IPS-11a (cell line): ENCODE measurements at regions not wholly inside any gene's neighbourhood (a gene's known extent, or its start where the extent isn't known, plus 50 kb on each side); places are given as distances from the start of the nearest gene placed in this dataset.

Experiments used
- H3K4me3 ChIP-seq: one replicate; pipeline ENCODE4 v1.5.1; 2013; ENCODE audit warnings: low read depth, low read length, control low read depth

DNA sequence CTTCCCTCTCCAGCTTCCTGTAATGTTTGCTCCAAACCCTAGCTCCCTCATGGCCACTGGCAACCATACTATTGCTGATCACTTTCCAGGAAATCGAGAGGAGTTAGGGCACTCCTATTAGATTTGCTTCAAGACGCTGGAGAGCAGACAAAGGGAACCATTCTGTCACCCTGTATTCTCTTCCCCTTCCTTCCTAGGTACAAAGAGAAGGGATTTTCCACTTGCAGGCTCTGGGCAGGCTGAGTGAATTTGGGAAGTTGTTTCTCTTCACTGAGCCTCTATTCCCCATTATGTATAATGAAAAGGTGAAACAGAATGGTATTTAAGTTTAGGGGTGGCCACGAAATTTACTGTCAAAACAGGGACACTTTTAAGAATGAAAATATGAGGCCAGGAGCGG lies 99.4 kb upstream of the LPP start:
- no peak overlapping the region for H3K4me3 ChIP-seq

DNA sequence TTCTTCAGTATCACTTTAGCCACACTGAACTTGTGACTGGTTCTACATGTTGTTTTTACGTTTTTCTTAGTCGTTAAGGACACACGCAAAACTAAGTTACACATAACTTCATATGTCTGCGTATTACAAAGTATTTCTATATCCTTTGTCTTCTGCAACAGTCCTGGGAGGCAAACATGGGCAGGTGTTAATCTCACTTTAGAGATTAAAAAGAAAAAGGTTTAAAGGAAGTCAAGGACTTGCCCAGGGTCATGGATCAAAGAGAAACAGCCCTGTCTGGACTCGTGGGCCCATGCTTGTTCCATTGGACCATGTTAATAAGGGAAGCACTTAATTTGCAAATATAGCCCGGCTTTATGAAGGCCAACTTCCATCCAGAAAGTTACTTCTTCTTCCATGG lies 98.6 kb upstream of the LPP start:
- H3K4me3 ChIP-seq, result no peak overlapping the region

DNA sequence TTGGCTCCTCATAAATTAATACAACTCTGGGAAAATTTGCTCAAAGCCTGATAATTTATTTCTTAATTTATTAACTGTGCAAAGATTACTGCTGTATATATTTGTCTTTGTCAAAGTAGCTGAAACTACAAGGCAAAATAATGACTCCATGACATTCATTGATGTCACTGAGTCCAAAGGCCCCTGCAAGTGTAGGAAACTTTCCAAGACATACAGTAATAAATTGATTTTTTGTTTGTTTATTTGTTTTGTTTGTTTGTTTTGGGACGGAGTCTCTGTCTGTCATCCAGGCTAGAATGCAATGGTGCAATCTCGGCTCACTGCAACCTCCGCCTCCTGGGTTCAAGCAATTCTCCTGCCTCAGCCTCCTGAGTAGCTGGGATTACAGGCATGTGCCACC lies 96.8 kb upstream of the LPP start:
- H3K4me3 ChIP-seq, result no peak overlapping the region

DNA sequence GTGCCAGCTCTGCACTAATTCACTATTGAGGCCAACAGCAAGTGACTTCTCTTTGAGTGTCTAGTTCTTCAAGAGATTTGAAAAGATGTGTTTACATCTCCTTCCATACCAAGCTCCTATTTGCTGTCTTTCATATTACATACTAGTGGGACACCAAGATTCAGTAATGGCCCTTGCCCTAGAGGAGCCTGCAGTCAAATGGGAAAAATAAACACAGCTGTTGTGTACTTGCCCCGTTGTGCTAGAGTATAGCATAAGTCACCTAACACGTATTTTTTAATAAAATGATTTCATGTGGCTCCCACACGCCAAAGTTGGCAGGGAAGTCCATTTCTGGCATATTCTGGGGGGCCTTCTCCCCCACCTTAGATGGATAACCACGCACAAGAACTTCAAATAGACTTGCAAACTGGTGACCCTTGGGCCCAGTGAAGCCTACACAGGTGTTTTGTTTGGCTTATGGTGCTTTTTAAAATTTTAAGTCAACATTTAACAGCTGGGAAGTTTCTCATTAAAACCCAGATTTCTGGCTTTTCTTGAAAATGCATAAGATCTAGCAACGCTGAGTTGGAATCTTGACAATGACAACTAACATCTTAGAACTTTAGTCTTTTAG lies 95.3 kb upstream of the LPP start:
- no peak overlapping the region for H3K4me3 ChIP-seq

DNA sequence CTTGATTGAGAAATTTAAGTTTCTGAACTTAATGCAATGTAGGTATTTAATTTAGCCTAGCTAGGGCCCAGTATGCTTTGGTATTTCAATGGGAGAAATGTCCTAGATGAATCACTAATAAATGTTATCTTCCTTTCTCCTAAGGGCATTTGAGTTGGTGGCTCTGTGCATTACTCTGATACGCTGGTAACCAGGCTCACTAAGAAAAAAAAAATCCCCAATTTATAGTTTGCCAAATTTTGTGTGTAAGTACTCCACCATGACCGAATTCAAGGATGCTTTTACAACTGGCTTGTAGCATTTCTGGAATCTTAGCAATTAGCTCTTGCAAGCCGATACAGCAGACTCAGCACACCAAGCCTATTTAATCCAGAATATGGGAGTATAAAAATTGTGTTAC lies 94.6 kb upstream of the LPP start:
- H3K4me3 ChIP-seq, result no peak overlapping the region

DNA sequence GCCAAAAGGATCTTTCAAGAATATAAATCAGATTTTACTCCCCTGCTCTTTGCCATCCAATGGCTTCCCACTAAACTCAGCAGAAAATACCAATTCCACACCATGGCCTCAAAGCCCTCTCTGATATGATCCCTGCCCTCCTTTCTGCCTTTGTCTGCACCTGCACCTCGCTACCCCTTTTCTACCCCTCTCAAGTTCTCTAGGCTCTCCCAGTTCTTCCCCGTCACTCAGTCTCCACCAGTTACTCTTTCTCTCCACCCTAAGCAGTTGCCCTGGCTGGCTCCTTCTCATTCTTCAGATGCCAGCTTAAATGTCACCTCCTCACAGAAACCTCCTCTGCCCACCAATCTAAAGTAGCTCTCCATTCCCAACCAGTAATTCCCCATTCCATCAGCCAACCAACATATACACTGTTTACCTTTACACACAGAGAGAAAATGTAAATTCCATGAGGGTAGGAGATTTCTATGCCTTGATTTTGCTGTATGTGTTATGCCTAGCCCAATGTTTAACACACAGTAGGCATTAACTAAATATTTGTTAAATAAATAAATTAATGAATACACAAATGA lies 93.6 kb upstream of the LPP start:
- H3K4me3 ChIP-seq, result no peak overlapping the region

DNA sequence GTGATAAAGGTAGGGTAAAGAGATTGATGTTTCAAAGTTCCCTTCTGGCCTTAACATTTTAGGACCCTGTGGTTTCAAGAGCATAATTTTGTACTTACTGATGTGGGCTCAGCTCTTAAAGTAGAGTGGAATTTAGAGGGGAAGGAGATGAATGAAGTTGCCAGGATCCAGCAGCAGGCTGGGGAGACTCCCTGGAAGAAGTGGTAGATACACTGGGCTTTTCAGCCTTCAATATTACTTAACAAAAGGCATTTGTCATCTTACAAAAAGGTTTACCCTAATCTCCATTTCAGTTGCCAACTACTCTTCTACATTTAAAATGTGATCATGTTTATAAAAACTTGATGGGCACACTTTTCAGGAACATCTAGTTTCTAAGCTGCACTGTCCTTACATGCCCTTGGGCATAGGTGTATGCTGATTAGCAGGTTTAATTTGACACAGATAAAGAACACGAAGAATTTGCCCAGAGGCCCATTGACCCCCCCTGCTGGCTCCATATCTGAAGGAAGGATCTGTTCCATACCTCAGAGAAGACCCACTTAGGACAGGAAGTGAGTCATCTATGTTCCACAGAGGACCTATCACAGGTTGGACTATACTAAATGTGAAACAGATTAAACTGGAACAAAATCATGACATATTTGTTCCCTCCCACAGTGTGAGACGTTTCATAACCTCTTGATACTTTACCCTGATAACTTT lies 93.0 kb upstream of the LPP start:
- H3K4me3 ChIP-seq, result no peak overlapping the region

DNA sequence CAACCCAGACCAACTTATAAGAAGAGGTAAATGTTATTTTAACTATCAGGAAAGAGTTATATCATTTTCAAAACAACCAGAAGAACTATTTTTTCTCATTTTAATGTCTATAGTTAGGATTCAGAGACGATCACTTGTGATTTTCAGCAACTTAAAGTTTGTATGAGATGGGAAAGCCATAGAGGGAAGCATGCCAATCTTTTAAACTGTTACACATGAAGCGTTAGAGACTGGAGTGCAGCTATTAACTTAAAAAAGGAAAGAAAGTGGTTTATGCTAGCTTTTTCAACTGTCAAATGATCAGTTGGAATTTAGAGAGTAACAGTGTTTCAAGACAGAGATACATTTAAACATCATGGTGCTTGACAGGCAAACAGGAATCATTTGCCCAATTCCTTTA lies 91.7 kb upstream of the LPP start:
- H3K4me3 ChIP-seq, result no peak overlapping the region

DNA sequence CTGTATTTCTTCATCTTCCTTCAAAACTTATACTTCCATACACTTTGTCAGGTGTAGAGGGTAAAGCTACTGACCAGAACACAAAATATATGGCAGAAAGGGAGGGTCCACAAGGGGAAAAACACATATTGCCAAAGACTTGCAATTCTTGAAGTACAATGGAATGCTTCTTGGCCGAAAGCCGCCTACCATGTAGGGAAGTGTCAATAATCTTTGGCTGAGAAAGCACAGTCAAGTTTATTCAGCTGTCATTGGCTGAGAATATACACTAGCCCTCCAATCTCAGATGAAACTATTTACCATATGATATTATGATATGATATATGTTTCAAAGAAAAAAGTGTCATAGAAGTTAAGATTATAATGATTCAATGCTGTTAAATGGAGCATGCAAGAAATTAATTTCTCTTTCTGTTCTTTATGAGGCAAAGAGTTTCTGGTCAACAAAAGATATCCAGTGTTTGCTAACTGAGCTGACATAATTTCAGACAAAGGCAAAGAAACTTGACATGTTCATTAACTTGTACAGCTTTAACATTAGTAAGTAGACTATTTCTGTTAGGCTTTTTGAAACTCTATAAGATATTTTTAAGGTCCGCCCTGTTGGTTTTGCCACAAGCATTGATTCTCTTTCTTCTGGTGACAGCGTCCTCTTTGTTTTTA lies 89.0 kb upstream of the LPP start:
- no peak overlapping the region for H3K4me3 ChIP-seq

DNA sequence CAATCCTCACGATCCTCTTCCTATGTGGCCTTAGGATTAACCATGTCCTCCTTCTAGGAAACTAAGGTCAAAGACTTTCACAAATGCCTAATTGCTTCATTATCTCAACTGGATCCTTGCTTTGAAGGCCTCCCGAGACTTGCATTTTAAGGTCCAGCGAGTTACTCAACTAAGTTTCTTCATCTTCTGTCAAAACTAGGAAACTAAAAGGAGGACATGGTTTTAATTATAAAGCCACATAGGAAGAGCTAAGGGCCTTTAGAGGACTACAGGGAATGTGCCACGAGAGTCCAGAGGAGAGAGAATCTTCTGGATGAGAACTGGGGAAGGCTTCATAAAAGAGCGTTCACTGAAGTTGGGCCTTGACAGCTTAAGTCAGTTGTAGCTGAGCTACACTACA lies 87.8 kb upstream of the LPP start:
- no peak overlapping the region for H3K4me3 ChIP-seq

DNA sequence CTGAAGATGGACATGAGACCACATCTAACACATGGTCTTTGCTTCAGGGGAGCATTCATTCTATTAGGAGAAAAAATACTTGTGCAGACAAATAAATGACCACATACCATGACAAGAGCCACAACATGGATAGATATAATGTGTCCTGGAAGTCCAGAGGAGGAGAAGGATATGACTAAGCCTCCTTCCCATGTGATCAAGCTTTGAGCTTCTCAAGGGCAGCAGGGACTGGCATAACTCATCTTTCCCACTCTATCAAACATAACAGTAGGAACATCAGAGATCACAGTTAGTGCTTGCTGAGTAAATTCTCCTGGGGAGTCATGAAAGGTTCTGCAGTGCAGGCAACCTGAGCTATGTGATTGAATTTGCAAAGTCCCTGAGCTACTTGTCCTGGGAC lies 86.0 kb upstream of the LPP start:
- H3K4me3 ChIP-seq, result no peak overlapping the region

DNA sequence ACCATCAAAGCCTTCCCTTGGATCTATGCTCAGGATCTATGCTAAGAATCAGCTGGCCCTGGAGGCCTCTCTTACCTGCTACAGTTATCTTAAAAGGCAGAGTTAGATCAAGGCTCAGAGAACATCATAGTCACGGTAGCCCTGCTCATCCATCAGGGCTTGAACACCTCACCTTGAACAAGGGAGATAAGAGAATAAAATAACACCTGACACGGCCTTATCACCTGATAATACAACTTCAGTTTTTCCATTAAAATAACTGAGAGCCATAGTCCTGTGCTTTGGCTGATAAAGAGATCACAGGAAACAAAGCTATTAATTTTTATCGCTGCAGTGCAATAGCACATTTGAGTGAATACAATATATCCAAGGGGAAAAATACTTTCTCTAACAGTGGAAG lies 85.6 kb upstream of the LPP start:
- H3K4me3 ChIP-seq, result no peak overlapping the region

DNA sequence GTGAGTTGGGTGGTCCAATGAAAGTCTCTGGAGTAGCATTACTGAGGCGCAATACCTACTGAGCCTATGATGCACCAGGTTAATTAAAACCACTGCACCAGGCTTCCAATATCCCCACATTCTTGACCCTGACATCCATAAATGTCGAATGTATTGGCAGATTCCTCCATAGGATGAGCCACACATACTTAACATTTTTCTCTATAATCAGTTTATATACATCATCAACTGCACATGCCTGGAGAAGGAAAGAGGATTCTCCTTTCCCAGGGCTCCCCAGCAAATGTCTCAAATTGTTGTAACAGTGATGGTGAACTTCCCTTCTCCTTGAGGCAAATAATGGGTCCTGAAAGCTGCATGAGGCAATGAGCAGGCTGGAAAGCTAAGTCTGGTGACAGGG lies 82.3 kb upstream of the LPP start:
- no peak overlapping the region for H3K4me3 ChIP-seq

DNA sequence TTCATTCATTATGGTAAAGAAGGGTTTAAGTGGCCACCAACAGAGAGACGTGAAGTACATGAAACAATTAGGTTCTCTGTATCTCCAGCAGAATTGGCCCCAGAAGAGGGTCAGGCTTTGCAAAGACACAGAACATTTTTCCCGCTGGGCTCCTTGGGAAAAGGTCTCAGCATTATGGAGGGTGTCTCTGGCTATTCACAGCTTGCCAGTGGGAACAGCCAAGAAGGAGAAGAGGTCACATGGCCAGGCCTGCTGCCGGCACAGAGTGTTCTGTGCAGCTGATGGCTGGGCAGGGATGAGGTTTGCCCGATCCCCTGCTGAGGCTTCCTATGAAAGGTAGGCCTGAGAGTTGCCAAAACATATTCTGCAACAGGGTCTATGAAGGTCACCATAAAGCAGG lies 77.8 kb upstream of the LPP start:
- no peak overlapping the region for H3K4me3 ChIP-seq

DNA sequence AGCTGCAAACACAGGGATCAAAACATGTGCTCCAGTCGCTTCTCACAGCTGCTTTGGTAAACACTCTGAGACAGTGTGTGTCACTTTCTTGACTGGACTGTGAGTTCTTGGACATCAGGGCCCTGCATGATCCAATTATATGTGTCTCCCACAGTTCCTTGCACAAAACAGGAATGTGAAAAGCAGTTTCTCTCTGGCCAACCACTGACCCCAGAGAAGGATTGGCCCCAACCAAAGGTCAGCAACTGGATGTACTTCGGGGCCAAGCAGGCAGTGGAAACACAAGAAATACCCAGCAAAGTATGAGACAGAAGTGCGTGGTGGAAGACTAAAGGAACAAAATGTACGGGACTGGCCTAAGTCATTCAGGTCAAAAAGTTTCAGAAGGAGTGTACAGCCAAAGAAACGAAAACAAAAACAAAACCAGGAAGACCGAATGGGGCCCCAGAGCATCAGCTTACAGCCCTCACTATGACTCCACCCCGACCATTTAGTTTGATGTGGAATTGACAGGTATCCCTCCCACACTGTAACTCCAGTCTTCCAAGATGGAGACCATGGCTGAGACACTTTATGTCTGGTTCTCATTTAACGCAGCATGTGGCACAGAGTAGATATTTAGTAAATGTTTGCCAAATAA lies 76.7 kb upstream of the LPP start:
- H3K4me3 ChIP-seq, result no peak overlapping the region

DNA sequence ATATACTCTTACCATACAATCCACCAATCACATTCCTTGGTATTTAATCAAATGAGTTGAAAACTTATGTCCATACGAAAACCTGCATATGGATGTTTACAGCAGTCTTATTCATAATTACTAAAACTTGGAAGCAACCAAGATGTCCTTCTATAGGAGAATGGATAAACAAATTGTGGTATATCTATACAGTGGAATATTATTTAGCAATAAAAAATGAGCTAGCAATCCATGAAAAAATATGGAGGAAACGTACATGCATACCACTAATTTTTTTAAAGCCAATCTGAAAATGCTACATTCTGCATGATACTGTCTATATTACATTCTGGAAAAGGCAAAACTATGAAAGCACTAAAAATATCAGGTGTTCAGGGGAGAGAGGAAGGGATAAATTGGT lies 73.9 kb upstream of the LPP start:
- H3K4me3 ChIP-seq, result no peak overlapping the region

DNA sequence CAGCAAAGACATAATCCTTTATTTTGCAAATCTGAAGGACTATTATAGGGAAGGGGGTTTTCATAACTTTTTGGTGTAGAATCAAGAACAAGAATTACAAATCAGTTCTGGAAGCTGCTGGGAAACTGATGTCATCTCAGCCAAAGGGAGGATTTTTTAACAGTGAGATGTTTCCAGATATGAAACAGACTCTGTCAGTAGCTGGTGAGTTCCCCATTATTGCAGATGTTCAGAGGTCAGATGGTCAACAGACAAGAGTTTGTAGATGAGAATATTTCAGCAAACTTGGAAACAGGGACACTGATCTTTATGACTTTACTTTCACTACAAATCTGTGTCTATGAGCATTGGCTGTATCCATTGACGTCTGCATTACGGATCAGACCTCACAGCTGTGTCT lies 71.9 kb upstream of the LPP start:
- H3K4me3 ChIP-seq, result no peak overlapping the region

DNA sequence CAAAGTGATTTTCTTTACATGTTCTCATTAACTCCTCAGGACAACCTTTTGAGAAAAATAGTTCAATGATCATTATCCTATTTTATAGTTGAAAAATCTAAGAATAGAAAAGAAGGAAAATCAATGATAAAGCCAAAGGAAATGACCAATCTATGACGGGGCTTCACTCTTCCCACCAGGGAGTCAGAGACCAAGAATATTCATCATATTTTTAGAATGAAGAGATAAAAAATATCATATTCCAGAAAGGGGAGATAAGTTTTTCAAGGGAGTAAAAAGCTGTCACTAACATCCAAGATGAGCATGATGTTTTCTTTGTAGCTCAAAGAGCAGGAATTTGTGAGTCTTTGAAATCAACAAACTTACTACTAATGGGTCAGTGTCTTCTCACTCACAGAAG lies 71.5 kb upstream of the LPP start:
- no peak overlapping the region for H3K4me3 ChIP-seq

DNA sequence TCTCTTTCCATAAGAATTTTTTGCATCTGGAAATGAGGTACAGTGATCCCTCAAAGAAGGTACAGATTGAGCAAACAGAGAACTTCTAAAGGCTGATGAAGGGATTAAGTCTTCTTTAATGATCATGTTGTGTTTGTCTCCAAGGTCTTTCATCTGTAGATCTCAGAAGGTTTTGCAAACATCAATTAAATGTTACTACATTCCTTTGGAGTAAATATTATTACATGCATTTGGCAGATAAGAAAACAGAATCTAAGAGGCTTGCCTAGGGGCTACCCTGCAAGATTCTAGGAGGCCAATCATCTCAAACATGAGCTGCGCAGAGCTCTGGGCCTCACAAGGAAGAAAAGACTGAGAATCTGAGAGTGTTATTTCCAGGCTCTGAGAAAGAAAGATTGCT lies 70.9 kb upstream of the LPP start:
- H3K4me3 ChIP-seq, result no peak overlapping the region

DNA sequence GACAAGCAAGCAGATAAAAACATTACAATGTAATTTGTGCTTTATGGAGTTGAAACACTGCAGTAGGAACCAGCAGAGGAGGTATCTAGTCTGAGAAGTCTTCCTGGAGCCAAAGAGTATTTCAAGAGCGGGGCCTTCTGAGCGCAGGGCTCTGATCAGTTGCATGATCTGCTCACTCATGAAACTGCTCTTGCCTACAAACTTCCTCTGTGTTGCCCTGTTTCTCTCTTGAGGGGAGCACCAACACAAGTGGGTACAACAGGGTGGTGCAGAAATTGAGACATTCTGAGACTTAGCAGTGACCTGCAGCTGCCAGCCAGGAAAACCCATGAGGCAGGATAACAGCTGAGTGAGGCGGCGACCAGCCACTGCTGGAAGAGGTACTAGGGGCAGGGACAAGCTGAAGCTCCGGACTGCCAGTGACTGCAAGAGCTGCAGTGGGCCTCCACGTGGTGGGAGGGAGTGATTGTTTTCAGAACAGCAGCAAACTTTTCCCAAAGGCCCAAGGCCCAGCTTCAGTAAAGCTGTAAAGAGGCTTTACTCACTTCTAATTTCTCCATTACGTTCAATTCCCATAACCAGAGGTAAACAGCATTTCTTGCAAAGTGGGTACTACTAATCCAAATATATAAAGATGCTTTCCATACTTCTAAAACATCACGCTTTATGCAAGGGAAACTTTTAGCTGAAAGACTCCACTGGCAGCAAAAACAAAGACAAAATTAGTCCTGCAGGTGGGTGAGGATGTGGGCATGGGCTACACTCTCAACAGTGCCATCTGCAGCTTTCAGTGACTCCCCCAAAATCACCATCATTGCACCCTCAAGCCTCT lies 69.0 kb upstream of the LPP start:
- no peak overlapping the region for H3K4me3 ChIP-seq
